H9 (cell line): ENCODE measurements at regions not wholly inside any gene's neighbourhood (a gene's known extent, or its start where the extent isn't known, plus 50 kb on each side); places are given as distances from the start of the nearest gene placed in this dataset.

Source experiments
- DNase-seq: peaks from one replicate; pipeline ENCODE4 v3.0.0-alpha.2; 2017
- H2AFZ ChIP-seq: one replicate; pipeline ENCODE4 v1.6.1; 2013; ENCODE audit warnings: mild to moderate bottlenecking, low read length, control low read depth, moderate library complexity
- H2AK5ac ChIP-seq: 2 replicates; pipeline ENCODE4 v1.6.1; 2013; ENCODE audit warnings: low read length, control low read depth, mixed read lengths; ENCODE audit not compliant: insufficient read length
- H2BK120ac ChIP-seq: one replicate; pipeline ENCODE4 v1.6.1; 2013; ENCODE audit warnings: low read depth, mild to moderate bottlenecking, low read length, control low read depth, inconsistent platforms; ENCODE audit not compliant: poor library complexity, severe bottlenecking
- H2BK12ac ChIP-seq: 2 replicates; pipeline ENCODE4 v1.6.1; 2013; ENCODE audit warnings: low read length, control low read depth, mixed read lengths, low read depth; ENCODE audit not compliant: insufficient read length
- H2BK15ac ChIP-seq: 2 replicates; pipeline ENCODE4 v1.6.1; 2013; ENCODE audit warnings: low read depth, low read length, control low read depth
- H2BK20ac ChIP-seq: one replicate; pipeline ENCODE4 v1.6.1; 2013; ENCODE audit warnings: low read depth, mild to moderate bottlenecking, low read length, control low read depth, inconsistent platforms; ENCODE audit not compliant: poor library complexity, severe bottlenecking
- H2BK5ac ChIP-seq: 2 replicates; pipeline ENCODE4 v1.6.1; 2013; ENCODE audit warnings: low read length, control low read depth, mixed read lengths; ENCODE audit not compliant: insufficient read length
- H3K14ac ChIP-seq: 2 replicates; pipeline ENCODE4 v1.6.1; 2013; ENCODE audit warnings: low read length, control low read depth; ENCODE audit not compliant: insufficient read depth
- H3K18ac ChIP-seq: 2 replicates; pipeline ENCODE4 v1.6.1; 2013; ENCODE audit warnings: low read depth, mild to moderate bottlenecking, mixed read lengths, low read length, control low read depth; ENCODE audit not compliant: insufficient read length
- H3K23ac ChIP-seq: 2 replicates; pipeline ENCODE4 v1.6.1; 2013; ENCODE audit warnings: low read length, control low read depth, mixed read lengths, low read depth; ENCODE audit not compliant: insufficient read length
- H3K23me2 ChIP-seq: 2 replicates; pipeline ENCODE4 v1.6.1; 2013; ENCODE audit warnings: low read depth, mild to moderate bottlenecking, mixed read lengths, low read length, control low read depth; ENCODE audit not compliant: insufficient read length, poor library complexity, severe bottlenecking
- H3K27ac ChIP-seq: 2 replicates; pipeline ENCODE4 v1.5.1; 2013; ENCODE audit warnings: low read length, control low read depth, mixed read lengths, low read depth; ENCODE audit not compliant: insufficient read length
- H3K27me3 ChIP-seq: 2 replicates; pipeline ENCODE4 v1.6.1; 2013; ENCODE audit warnings: low read length, control low read depth, inconsistent platforms; ENCODE audit not compliant: insufficient read depth
- H3K4ac ChIP-seq: 2 replicates; pipeline ENCODE4 v1.6.1; 2013; ENCODE audit warnings: low read depth, mild to moderate bottlenecking, control low read depth, inconsistent platforms, low read length, moderate library complexity
- H3K4me1 ChIP-seq: 2 replicates; pipeline ENCODE4 v1.6.1; 2013; ENCODE audit warnings: low read length, control low read depth, inconsistent platforms; ENCODE audit not compliant: insufficient read depth
- H3K4me2 ChIP-seq: 2 replicates; pipeline ENCODE4 v1.6.1; 2013; ENCODE audit warnings: low read length, control low read depth, mixed read lengths; ENCODE audit not compliant: insufficient read length, insufficient read depth
- H3K56ac ChIP-seq: 2 replicates; pipeline ENCODE4 v1.6.1; 2013; ENCODE audit warnings: low read depth, mild to moderate bottlenecking, mixed read lengths, low read length, control low read depth; ENCODE audit not compliant: insufficient read length
- H3K79me1 ChIP-seq: 2 replicates; pipeline ENCODE4 v1.6.1; 2013; ENCODE audit warnings: low read depth, mild to moderate bottlenecking, moderate library complexity, low read length, control low read depth, inconsistent platforms; ENCODE audit not compliant: insufficient read depth, poor library complexity, severe bottlenecking
- H3K79me2 ChIP-seq: 2 replicates; pipeline ENCODE4 v1.6.1; 2013; ENCODE audit warnings: low read length, control low read depth, inconsistent platforms; ENCODE audit not compliant: insufficient read depth
- H3K9ac ChIP-seq: 2 replicates; pipeline ENCODE4 v1.6.1; 2013; ENCODE audit warnings: low read length, control low read depth, mixed read lengths; ENCODE audit not compliant: insufficient read length; ENCODE audit errors: extremely low read depth
- H3K9me3 ChIP-seq: one replicate; pipeline ENCODE4 v1.6.1; 2013; ENCODE audit warnings: low read depth, low read length, inconsistent platforms; ENCODE audit not compliant: control insufficient read depth
- H3T11ph ChIP-seq: one replicate; pipeline ENCODE4 v1.6.1; 2013; ENCODE audit warnings: mild to moderate bottlenecking, low read length, control low read depth, inconsistent platforms
- H4K20me1 ChIP-seq: one replicate; pipeline ENCODE4 v1.6.1; 2013; ENCODE audit not compliant: control insufficient read depth, insufficient read length, insufficient read depth
- H4K5ac ChIP-seq: 2 replicates; pipeline ENCODE4 v1.6.1; 2013; ENCODE audit warnings: low read depth, mild to moderate bottlenecking, mixed read lengths, low read length, control low read depth; ENCODE audit not compliant: insufficient read length
- H4K8ac ChIP-seq: replicated peaks from 2 replicates; pipeline ENCODE4 v1.6.1; 2013; ENCODE audit warnings: low read length, control low read depth, mixed read lengths, low read depth; ENCODE audit not compliant: insufficient read length
- H4K91ac ChIP-seq: 2 replicates; pipeline ENCODE4 v1.6.1; 2013; ENCODE audit warnings: low read depth, mild to moderate bottlenecking, moderate library complexity, mixed read lengths, low read length, control low read depth; ENCODE audit not compliant: insufficient read length
- H3K27ac Mint-ChIP-seq, 3 experiments: 2 replicates in 2 of 3; 3 replicates in 1 of 3; pipeline ENCODE4 v1.8.0; 2020 to 2021; ENCODE audit warnings: mixed read lengths in 3 of 3, mild to moderate bottlenecking in 1 of 3, moderate library complexity in 1 of 3
- H3K27me3 Mint-ChIP-seq: 2 replicates; pipeline ENCODE4 v1.8.0; 2021; ENCODE audit warnings: low read depth, mild to moderate bottlenecking, moderate library complexity, mixed read lengths
- H3K36me3 Mint-ChIP-seq, 3 experiments: 2 replicates in 2 of 3; 3 replicates in 1 of 3; pipeline ENCODE4 v1.8.0; 2020 to 2021; ENCODE audit warnings: low read depth in 3 of 3, mixed read lengths in 3 of 3; ENCODE audit not compliant: insufficient read depth in 1 of 3
- H3K4me1 Mint-ChIP-seq, 2 experiments: 2 replicates each; pipeline ENCODE4 v1.8.0; 2020; ENCODE audit warnings: mixed read lengths in 2 of 2
- H3K4me3 Mint-ChIP-seq, 2 experiments: 2 replicates in 1 of 2; 3 replicates in 1 of 2; pipeline ENCODE4 v1.8.0; 2020 to 2021; ENCODE audit warnings: mild to moderate bottlenecking in 2 of 2, mixed read lengths in 2 of 2, moderate library complexity in 1 of 2
- H3K9me3 Mint-ChIP-seq, 2 experiments: 2 replicates in 1 of 2; 3 replicates in 1 of 2; pipeline ENCODE4 v1.8.0; 2020; ENCODE audit warnings: mild to moderate bottlenecking in 2 of 2, mixed read lengths in 2 of 2, moderate library complexity in 1 of 2
- WGBS: extraction: QIAGEN DNeasy Blood & Tissue Kit; methylation state at CpG from one replicate; pipeline ENCODE4 v1.1.7; 2013; ENCODE audit warnings: missing lambda C conversion rate, low lambda C conversion rate, mixed read lengths; ENCODE audit not compliant: insufficient read length; ENCODE audit errors: extremely low coverage; 5-methylcytosine and 5-hydroxymethylcytosine counted together
- TF ChIP-seq, protein P1 (sequence below): fragments of 200-600 bp; sonication (generic); conservative IDR thresholded peaks from 3 replicates; pipeline ENCODE4 v1.8.0; 2021; ENCODE audit warnings: antibody characterized with exemption, mild to moderate bottlenecking

- peaks cover 50% of the 10 kb centered on the region for H3K27me3 Mint-ChIP-seq
- H3K36me3 Mint-ChIP-seq = no peaks in the 10 kb centered on the region; a peak in 1 of 7 replicates
- Histone ChIP-seq H3K79me1 (no peaks in the 10 kb centered on the region), H3K27ac (no peak overlapping the region), H4K20me1 (no peaks in the 10 kb centered on the region), H3K23me2 (no peaks in the 10 kb centered on the region), H3K79me2 (no peaks in the 10 kb centered on the region), H3T11ph (no peak overlapping the region), H3K23ac (no peak overlapping the region), H3K4ac (no peak overlapping the region), H3K9ac (no peak overlapping the region), H2BK5ac (no peak overlapping the region), H2BK120ac (no peak overlapping the region), H3K4me1 (no peaks in the 10 kb centered on the region), H4K91ac (no peak overlapping the region), H2BK15ac (no peak overlapping the region), H4K8ac (no peak overlapping the region), H3K56ac (no peak overlapping the region), H2AFZ (no peak overlapping the region), H3K4me2 (no peak overlapping the region), H4K5ac (no peak overlapping the region), H2BK12ac (no peak overlapping the region), H3K9me3 (no peaks in the 10 kb centered on the region), H3K27me3 (no peaks in the 10 kb centered on the region), H3K18ac (no peak overlapping the region), H3K14ac (no peak overlapping the region), H2AK5ac (no peak overlapping the region), H2BK20ac (no peak overlapping the region)
- H3K4me1 Mint-ChIP-seq = peaks cover 15 to 27% of the 10 kb centered on the region in 2 experiments
- TF ChIP-seq, protein P1, sequence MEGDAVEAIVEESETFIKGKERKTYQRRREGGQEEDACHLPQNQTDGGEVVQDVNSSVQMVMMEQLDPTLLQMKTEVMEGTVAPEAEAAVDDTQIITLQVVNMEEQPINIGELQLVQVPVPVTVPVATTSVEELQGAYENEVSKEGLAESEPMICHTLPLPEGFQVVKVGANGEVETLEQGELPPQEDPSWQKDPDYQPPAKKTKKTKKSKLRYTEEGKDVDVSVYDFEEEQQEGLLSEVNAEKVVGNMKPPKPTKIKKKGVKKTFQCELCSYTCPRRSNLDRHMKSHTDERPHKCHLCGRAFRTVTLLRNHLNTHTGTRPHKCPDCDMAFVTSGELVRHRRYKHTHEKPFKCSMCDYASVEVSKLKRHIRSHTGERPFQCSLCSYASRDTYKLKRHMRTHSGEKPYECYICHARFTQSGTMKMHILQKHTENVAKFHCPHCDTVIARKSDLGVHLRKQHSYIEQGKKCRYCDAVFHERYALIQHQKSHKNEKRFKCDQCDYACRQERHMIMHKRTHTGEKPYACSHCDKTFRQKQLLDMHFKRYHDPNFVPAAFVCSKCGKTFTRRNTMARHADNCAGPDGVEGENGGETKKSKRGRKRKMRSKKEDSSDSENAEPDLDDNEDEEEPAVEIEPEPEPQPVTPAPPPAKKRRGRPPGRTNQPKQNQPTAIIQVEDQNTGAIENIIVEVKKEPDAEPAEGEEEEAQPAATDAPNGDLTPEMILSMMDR = no peak
- H3K27ac Mint-ChIP-seq = peak overlapping the region in 1 of 3 experiments; percentile 35; a peak in 1 of 7 replicates
- H3K4me3 Mint-ChIP-seq = no peak overlapping the region
- WGBS = no CpG with 5 or more reads among the region's 8 CpGs
- peaks cover 3 to 4% of the 10 kb centered on the region in 2 experiments; a peak in 3 of 5 replicates for H3K9me3 Mint-ChIP-seq
- no peak for DNase-seq
These were observed 130.4 kb upstream of the CDH4 start for GRCh38 chr20:61121661-61122060.
